Liver (tissue), 8 donors: ENCODE measurements at regions not wholly inside any gene's neighbourhood (a gene's known extent, or its start where the extent isn't known, plus 50 kb on each side); places are given as distances from the start of the nearest gene placed in this dataset.

Experiments
- DNase-seq: peaks from one replicate; pipeline ENCODE4 v3.0.0-alpha.2; 2017; ENCODE audit warnings: low spot score
- H3K27ac ChIP-seq, 2 donors: one replicate each; pipeline ENCODE4 v1.7.0; 2013; ENCODE audit warnings: inconsistent platforms in 2 of 2, low read length in 2 of 2, control low read depth in 1 of 2, low read depth in 1 of 2, mild to moderate bottlenecking in 1 of 2
- H3K27me3 ChIP-seq, 4 donors: one replicate each; pipeline versions ENCODE4 v1.6.1 to v1.7.0; 2013; ENCODE audit warnings: low read length in 3 of 4, inconsistent platforms in 1 of 4, mild to moderate bottlenecking in 1 of 4, moderate library complexity in 1 of 4; ENCODE audit not compliant: control insufficient read depth in 4 of 4, insufficient read depth in 4 of 4
- H3K36me3 ChIP-seq, 4 donors: one replicate each; pipeline versions ENCODE4 v1.6.1 to v1.7.0; 2013; ENCODE audit warnings: low read length in 3 of 4, mild to moderate bottlenecking in 3 of 4, low read depth in 1 of 4, moderate library complexity in 1 of 4; ENCODE audit not compliant: control insufficient read depth in 4 of 4, insufficient read depth in 3 of 4
- H3K4me1 ChIP-seq, 4 donors: one replicate each; pipeline versions ENCODE4 v1.6.1 to v1.7.0; 2013; ENCODE audit warnings: low read length in 3 of 4, mild to moderate bottlenecking in 3 of 4, moderate library complexity in 1 of 4; ENCODE audit not compliant: control insufficient read depth in 4 of 4, insufficient read depth in 4 of 4
- H3K4me3 ChIP-seq, 3 donors: one replicate each; pipeline versions ENCODE4 v1.6.1 to v1.7.0; 2013; ENCODE audit warnings: low read length in 3 of 3, control low read depth in 1 of 3, low read depth in 1 of 3, mild to moderate bottlenecking in 1 of 3
- H3K9ac ChIP-seq, 2 donors: one replicate each; pipeline ENCODE4 v1.7.0; 2013; ENCODE audit warnings: low read length in 2 of 2, mild to moderate bottlenecking in 2 of 2, moderate library complexity in 2 of 2, control low read depth in 1 of 2, low read depth in 1 of 2
- H3K9me3 ChIP-seq, 4 donors: one replicate each; pipeline versions ENCODE4 v1.6.1 to v1.7.0; 2013; ENCODE audit warnings: low read length in 3 of 4; ENCODE audit not compliant: control insufficient read depth in 4 of 4
- EGR1 ChIP-seq, 2 donors: IDR thresholded peaks; 2 replicates each; pipeline ENCODE4 v1.6.1; 2016 to 2018; ENCODE audit warnings: antibody characterized with exemption in 2 of 2, low read depth in 2 of 2
- FOXA1 ChIP-seq: IDR thresholded peaks from 2 replicates; pipeline ENCODE4 v1.6.1; 2016; ENCODE audit warnings: antibody characterized with exemption
- FOXA2 ChIP-seq: IDR thresholded peaks from 2 replicates; pipeline ENCODE4 v1.6.1; 2016; ENCODE audit warnings: antibody characterized with exemption
- GABPA ChIP-seq, 2 donors: IDR thresholded peaks in 1 of 2; conservative IDR thresholded peaks in 1 of 2; 2 replicates each; pipeline ENCODE4 v1.6.1; 2016; ENCODE audit warnings: antibody characterized with exemption in 2 of 2, mild to moderate bottlenecking in 1 of 2, moderate library complexity in 1 of 2
- HNF4A ChIP-seq, 2 donors: conservative IDR thresholded peaks; 2 replicates each; pipeline ENCODE4 v1.6.1; 2016; ENCODE audit warnings: antibody characterized with exemption in 2 of 2, mild to moderate bottlenecking in 2 of 2
- JUND ChIP-seq, 2 donors: IDR thresholded peaks; 2 replicates each; pipeline ENCODE4 v1.6.1; 2016; ENCODE audit warnings: antibody characterized with exemption in 2 of 2
- NR2F2 ChIP-seq: IDR thresholded peaks from 2 replicates; pipeline ENCODE4 v1.6.1; 2016; ENCODE audit warnings: antibody characterized with exemption
- RAD21 ChIP-seq, 2 donors: IDR thresholded peaks; 2 replicates each; pipeline ENCODE4 v1.6.1; 2016; ENCODE audit warnings: antibody characterized with exemption in 2 of 2, mild to moderate bottlenecking in 2 of 2
- RXRA ChIP-seq, 2 donors: IDR thresholded peaks; 2 replicates each; pipeline ENCODE4 v1.6.1; 2017 to 2018; ENCODE audit warnings: antibody characterized with exemption in 2 of 2, mild to moderate bottlenecking in 1 of 2
- TAF1 ChIP-seq: conservative IDR thresholded peaks from 2 replicates; pipeline ENCODE4 v1.6.1; 2016; ENCODE audit warnings: antibody characterized with exemption, mild to moderate bottlenecking
- YY1 ChIP-seq: IDR thresholded peaks from 2 replicates; pipeline ENCODE4 v1.6.1; 2016; ENCODE audit warnings: antibody characterized with exemption, mild to moderate bottlenecking
- WGBS: extraction: QIAGEN DNeasy Blood & Tissue Kit; methylation state at CpG from one replicate; pipeline ENCODE4 v1.1.7; 2013; 5-methylcytosine and 5-hydroxymethylcytosine counted together
- TF ChIP-seq, protein P1 (sequence below): IDR thresholded peaks from 2 replicates; pipeline ENCODE4 v1.6.1; 2016; ENCODE audit warnings: antibody characterized with exemption
- TF ChIP-seq, protein P2 (sequence below): IDR thresholded peaks from 2 replicates; pipeline ENCODE4 v1.6.1; 2016; ENCODE audit warnings: antibody characterized with exemption
- TF ChIP-seq, protein P3 (sequence below): IDR thresholded peaks from 2 replicates; pipeline ENCODE4 v1.6.1; 2016; ENCODE audit warnings: antibody characterized with exemption
- TF ChIP-seq, protein P4 (sequence below): IDR thresholded peaks from 2 replicates; pipeline ENCODE4 v1.6.1; 2016; ENCODE audit warnings: antibody characterized with exemption, mild to moderate bottlenecking
- TF ChIP-seq, protein P5 (sequence below): fragments of 150-350 bp; IDR thresholded peaks from 2 replicates; pipeline ENCODE4 v1.5.1; 2017; ENCODE audit warnings: improper control_type of control experiment, low read depth, low read length; ENCODE audit not compliant: missing input control
- donor health status: healthy.
- donor health status: healthy.
- donor health status: healthy.
- donor health status: healthy.
- donor health status: healthy.

DNA sequence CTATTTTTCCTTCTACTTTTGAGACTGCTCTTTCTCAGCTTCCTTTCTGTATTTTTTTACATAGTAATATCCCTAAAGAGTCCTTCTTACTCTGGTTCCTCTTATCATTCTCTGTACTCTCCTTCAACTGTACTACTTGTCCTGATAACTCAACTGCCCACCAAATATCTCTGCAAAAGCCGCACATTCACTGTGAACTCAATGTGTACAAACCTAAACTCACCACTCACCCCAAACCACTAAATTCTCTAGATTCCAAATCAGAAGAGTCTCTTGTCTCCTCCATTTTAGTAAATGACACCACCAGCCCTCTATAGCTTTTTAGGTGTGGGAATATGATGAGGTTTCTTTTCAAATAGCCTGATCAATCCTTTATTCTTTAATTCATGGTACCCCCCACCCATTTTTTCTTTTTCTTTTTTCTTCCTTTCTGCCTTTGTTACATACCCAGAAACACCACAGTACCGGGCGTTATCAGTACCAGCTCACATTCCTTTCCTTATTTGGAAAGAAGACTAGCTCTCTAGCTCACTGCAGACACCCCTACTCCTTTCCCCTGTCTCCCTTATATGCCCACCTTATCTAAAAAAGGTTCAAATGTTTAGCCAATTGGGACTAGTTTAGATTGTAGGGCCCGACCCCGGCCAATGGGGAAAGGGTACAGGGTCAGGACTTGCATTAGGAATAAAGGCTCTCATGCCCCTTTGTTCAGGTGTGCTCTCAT lies 63.1 kb upstream of the RANBP6 start:
- no peak overlapping the region for H3K4me3 ChIP-seq
- no peaks in the 10 kb centered on the region for H3K9me3 ChIP-seq
- TF ChIP-seq YY1 (no peak), RAD21 (IDR thresholded peaks at IDR 0.05) (no peak), NR2F2 (no peak), GABPA (IDR thresholded peaks at IDR 0.05 in 1 of 2, conservative IDR thresholded peaks at IDR 0.05 in 1 of 2) (no peak), RXRA (IDR thresholded peaks at IDR 0.05) (no peak), HNF4A (conservative IDR thresholded peaks at IDR 0.05) (no peak), EGR1 (IDR thresholded peaks at IDR 0.05; ENCODE audit: low read depth in 2 of 2) (no peak), TAF1 (no peak)
- TF ChIP-seq, protein P1, sequence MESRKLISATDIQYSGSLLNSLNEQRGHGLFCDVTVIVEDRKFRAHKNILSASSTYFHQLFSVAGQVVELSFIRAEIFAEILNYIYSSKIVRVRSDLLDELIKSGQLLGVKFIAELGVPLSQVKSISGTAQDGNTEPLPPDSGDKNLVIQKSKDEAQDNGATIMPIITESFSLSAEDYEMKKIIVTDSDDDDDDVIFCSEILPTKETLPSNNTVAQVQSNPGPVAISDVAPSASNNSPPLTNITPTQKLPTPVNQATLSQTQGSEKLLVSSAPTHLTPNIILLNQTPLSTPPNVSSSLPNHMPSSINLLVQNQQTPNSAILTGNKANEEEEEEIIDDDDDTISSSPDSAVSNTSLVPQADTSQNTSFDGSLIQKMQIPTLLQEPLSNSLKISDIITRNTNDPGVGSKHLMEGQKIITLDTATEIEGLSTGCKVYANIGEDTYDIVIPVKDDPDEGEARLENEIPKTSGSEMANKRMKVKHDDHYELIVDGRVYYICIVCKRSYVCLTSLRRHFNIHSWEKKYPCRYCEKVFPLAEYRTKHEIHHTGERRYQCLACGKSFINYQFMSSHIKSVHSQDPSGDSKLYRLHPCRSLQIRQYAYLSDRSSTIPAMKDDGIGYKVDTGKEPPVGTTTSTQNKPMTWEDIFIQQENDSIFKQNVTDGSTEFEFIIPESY = no peak
- TF ChIP-seq, protein P2, sequence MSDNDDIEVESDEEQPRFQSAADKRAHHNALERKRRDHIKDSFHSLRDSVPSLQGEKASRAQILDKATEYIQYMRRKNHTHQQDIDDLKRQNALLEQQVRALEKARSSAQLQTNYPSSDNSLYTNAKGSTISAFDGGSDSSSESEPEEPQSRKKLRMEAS = no peak
- TF ChIP-seq, protein P3, sequence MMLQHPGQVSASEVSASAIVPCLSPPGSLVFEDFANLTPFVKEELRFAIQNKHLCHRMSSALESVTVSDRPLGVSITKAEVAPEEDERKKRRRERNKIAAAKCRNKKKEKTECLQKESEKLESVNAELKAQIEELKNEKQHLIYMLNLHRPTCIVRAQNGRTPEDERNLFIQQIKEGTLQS = no peak
- TF ChIP-seq, protein P4, sequence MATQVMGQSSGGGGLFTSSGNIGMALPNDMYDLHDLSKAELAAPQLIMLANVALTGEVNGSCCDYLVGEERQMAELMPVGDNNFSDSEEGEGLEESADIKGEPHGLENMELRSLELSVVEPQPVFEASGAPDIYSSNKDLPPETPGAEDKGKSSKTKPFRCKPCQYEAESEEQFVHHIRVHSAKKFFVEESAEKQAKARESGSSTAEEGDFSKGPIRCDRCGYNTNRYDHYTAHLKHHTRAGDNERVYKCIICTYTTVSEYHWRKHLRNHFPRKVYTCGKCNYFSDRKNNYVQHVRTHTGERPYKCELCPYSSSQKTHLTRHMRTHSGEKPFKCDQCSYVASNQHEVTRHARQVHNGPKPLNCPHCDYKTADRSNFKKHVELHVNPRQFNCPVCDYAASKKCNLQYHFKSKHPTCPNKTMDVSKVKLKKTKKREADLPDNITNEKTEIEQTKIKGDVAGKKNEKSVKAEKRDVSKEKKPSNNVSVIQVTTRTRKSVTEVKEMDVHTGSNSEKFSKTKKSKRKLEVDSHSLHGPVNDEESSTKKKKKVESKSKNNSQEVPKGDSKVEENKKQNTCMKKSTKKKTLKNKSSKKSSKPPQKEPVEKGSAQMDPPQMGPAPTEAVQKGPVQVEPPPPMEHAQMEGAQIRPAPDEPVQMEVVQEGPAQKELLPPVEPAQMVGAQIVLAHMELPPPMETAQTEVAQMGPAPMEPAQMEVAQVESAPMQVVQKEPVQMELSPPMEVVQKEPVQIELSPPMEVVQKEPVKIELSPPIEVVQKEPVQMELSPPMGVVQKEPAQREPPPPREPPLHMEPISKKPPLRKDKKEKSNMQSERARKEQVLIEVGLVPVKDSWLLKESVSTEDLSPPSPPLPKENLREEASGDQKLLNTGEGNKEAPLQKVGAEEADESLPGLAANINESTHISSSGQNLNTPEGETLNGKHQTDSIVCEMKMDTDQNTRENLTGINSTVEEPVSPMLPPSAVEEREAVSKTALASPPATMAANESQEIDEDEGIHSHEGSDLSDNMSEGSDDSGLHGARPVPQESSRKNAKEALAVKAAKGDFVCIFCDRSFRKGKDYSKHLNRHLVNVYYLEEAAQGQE = no peak
- TF ChIP-seq, protein P5, sequence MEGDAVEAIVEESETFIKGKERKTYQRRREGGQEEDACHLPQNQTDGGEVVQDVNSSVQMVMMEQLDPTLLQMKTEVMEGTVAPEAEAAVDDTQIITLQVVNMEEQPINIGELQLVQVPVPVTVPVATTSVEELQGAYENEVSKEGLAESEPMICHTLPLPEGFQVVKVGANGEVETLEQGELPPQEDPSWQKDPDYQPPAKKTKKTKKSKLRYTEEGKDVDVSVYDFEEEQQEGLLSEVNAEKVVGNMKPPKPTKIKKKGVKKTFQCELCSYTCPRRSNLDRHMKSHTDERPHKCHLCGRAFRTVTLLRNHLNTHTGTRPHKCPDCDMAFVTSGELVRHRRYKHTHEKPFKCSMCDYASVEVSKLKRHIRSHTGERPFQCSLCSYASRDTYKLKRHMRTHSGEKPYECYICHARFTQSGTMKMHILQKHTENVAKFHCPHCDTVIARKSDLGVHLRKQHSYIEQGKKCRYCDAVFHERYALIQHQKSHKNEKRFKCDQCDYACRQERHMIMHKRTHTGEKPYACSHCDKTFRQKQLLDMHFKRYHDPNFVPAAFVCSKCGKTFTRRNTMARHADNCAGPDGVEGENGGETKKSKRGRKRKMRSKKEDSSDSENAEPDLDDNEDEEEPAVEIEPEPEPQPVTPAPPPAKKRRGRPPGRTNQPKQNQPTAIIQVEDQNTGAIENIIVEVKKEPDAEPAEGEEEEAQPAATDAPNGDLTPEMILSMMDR = no peak
- 62% methylated on average over 5 of the region's 5 CpGs for WGBS
- no peak for DNase-seq
- no peak overlapping the region for H3K27ac ChIP-seq
- no peak overlapping the region for H3K9ac ChIP-seq
- H3K27me3 ChIP-seq = no peaks in the 10 kb centered on the region
- no peaks in the 10 kb centered on the region for H3K4me1 ChIP-seq
- H3K36me3 ChIP-seq = no peaks in the 10 kb centered on the region

DNA sequence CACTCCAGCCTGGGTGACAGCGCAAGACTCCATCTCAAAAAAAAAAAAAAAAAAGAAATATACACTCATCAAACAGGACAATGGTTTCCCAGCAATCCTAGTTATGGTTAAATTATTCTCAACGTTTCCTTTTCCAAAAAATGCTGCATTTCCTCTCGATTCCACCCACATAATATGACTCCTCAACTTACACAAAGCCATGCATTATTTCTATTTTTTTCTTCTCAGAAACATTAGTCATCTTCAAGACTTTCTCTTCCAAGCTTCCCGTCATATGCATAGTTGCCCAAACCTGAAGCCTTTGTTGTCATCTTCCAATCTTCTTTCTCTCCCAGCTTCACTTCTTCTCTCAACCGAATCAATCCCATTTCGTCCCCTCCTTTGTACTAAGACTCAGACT lies 61.4 kb upstream of the RANBP6 start:
- H3K9ac ChIP-seq = no peak overlapping the region
- H3K27ac ChIP-seq = no peak overlapping the region
- no peaks in the 10 kb centered on the region for H3K36me3 ChIP-seq
- no peaks in the 10 kb centered on the region for H3K27me3 ChIP-seq
- H3K9me3 ChIP-seq = no peaks in the 10 kb centered on the region
- TF ChIP-seq FOXA1 = no peak
- TF ChIP-seq FOXA2 = no peak
- no peak for TF ChIP-seq JUND (IDR thresholded peaks at IDR 0.05)
- TF ChIP-seq YY1 = no peak
- no peak for TF ChIP-seq HNF4A (conservative IDR thresholded peaks at IDR 0.05)
- TF ChIP-seq, protein P4 = no peak
- H3K4me3 ChIP-seq = no peak overlapping the region
- 86% methylated on average over 6 of the region's 6 CpGs for WGBS
- peaks cover 0 to 5% (median 2%) of the 10 kb centered on the region in 4 donors for H3K4me1 ChIP-seq
- no peak for DNase-seq
